H1 (cell line): ENCODE measurements at regions not wholly inside any gene's neighbourhood (a gene's known extent, or its start where the extent isn't known, plus 50 kb on each side); places are given as distances from the start of the nearest gene placed in this dataset.

Experiments used
- CHD1 ChIP-seq: IDR thresholded peaks from 2 replicates; pipeline ENCODE4 v1.6.1; 2012; ENCODE audit warnings: low read depth, low read length, improper control_type of control experiment
- CHD7 ChIP-seq: fragments of 300-600 bp; sonication (generic); IDR thresholded peaks from 2 replicates; pipeline ENCODE4 v1.7.1; 2012; ENCODE audit warnings: low read length, moderate library complexity, mild to moderate bottlenecking, inconsistent platforms; ENCODE audit not compliant: insufficient replicate concordance
- GABPA ChIP-seq: IDR thresholded peaks from 2 replicates; pipeline ENCODE4 v1.6.1; 2011; ENCODE audit warnings: mild to moderate bottlenecking, low read length, moderate library complexity, borderline replicate concordance; ENCODE audit not compliant: insufficient read depth
- GTF2F1 ChIP-seq: IDR thresholded peaks from 2 replicates; pipeline ENCODE4 v1.6.1; 2012; ENCODE audit warnings: low read depth, low read length, improper control_type of control experiment, borderline replicate concordance
- MAFK ChIP-seq: IDR thresholded peaks from 2 replicates; pipeline ENCODE4 v1.6.1; 2012; ENCODE audit warnings: low read depth, mild to moderate bottlenecking, improper control_type of control experiment, low read length
- POLR2AphosphoS5 ChIP-seq: IDR thresholded peaks from 2 replicates; pipeline ENCODE4 v1.6.1; 2011; ENCODE audit warnings: low read depth, low read length
- SP1 ChIP-seq: IDR thresholded peaks from 2 replicates; pipeline ENCODE4 v1.6.1; 2011; ENCODE audit warnings: low read depth, low read length
- TAF1 ChIP-seq: IDR thresholded peaks from 2 replicates; pipeline ENCODE4 v1.6.1; 2011; ENCODE audit warnings: mild to moderate bottlenecking, low read depth, low read length
- TBP ChIP-seq: IDR thresholded peaks from 2 replicates; pipeline ENCODE4 v1.6.1; 2011; ENCODE audit warnings: low read depth, low read length, improper control_type of control experiment
- TCF12 ChIP-seq: IDR thresholded peaks from 2 replicates; pipeline ENCODE4 v1.6.1; 2011; ENCODE audit warnings: low read depth, mild to moderate bottlenecking, low read length
- YY1 ChIP-seq: IDR thresholded peaks from 2 replicates; pipeline ENCODE4 v1.6.1; 2011; ENCODE audit warnings: low read depth, mild to moderate bottlenecking, low read length
- ZNF274 ChIP-seq: IDR thresholded peaks from 2 replicates; pipeline ENCODE4 v1.7.0; 2012; ENCODE audit warnings: low read length, borderline replicate concordance; ENCODE audit errors: extremely low read depth

GRCh38 chr6:27145731-27146455 is 101.6 kb upstream of the PRSS16 start (continued):
- TF ChIP-seq GABPA: no peak
- TF ChIP-seq GTF2F1: no peak
- peak; percentile 79 for TF ChIP-seq CHD1
- TF ChIP-seq ZNF274: no peak
- TF ChIP-seq TAF1: peak; percentile 78
- TF ChIP-seq YY1: peak; percentile 78
- TF ChIP-seq CHD7: no peak
- TF ChIP-seq TCF12: no peak
- peak; percentile 67 for TF ChIP-seq TBP
- no peak for TF ChIP-seq MAFK
- TF ChIP-seq POLR2AphosphoS5: peak; percentile 100
- TF ChIP-seq SP1: no peak
